ENCODE measurements at regions not wholly inside any gene's neighbourhood (a gene's known extent, or its start where the extent isn't known, plus 50 kb on each side); places are given as distances from the start of the nearest gene placed in this dataset.

- no peaks in the 10 kb centered on the region for H3K9me3 ChIP-seq (ENCODE audit: control insufficient read depth in 2 of 2, insufficient read depth in 1 of 2, low read depth in 1 of 2, low read length in 1 of 2)
- 87 to 90% (median 89%) methylated on average over 3 of the region's 3 CpGs for WGBS, 3 donors
These were observed 207.6 kb downstream of the SKIDA1 start for GRCh38 chr10:21317902-21318301.

GRCh38 chr10:21315645-21316220 is 209.7 kb downstream of the SKIDA1 start:
- Histone ChIP-seq H3K9me3 (ENCODE audit: control insufficient read depth in 2 of 2, insufficient read depth in 1 of 2, low read depth in 1 of 2, low read length in 1 of 2) (no peaks in the 10 kb centered on the region), H3K36me3 (ENCODE audit: control insufficient read depth in 3 of 3, insufficient read depth in 2 of 3, low read depth in 1 of 3, low read length in 3 of 3) (no peaks in the 10 kb centered on the region), H3K27me3 (ENCODE audit: control insufficient read depth in 3 of 3, insufficient read depth in 3 of 3, low read length in 3 of 3) (no peaks in the 10 kb centered on the region), H3K27ac (ENCODE audit: low read depth in 1 of 3, low read length in 2 of 3) (no peak overlapping the region), H3K4me1 (ENCODE audit: control insufficient read depth in 3 of 3, insufficient read depth in 2 of 3, low read depth in 1 of 3, low read length in 2 of 3) (no peaks in the 10 kb centered on the region), H3K4me3 (ENCODE audit: low read depth in 1 of 3, low read length in 3 of 3) (no peak overlapping the region)
- WGBS, 3 donors, result 34 to 46% (median 39%) methylated on average over 5 of the region's 5 CpGs
- FAIRE-seq, result no peak
- peak in 1 of 2 donors; percentile 13 for DNase-seq

More at GRCh38 chr10:21317902-21318301, 207.6 kb downstream of the SKIDA1 start:
- H3K4me1 ChIP-seq (ENCODE audit: control insufficient read depth in 3 of 3, insufficient read depth in 2 of 3, low read depth in 1 of 3, low read length in 2 of 3), result no peaks in the 10 kb centered on the region
- FAIRE-seq (no peak), DNase-seq (no peak)
- no peaks in the 10 kb centered on the region for H3K27me3 ChIP-seq (ENCODE audit: control insufficient read depth in 3 of 3, insufficient read depth in 3 of 3, low read length in 3 of 3)
- no peaks in the 10 kb centered on the region for H3K36me3 ChIP-seq (ENCODE audit: control insufficient read depth in 3 of 3, insufficient read depth in 2 of 3, low read depth in 1 of 3, low read length in 3 of 3)
- H3K27ac ChIP-seq (ENCODE audit: low read depth in 1 of 3, low read length in 2 of 3), result no peak overlapping the region
- no peak overlapping the region for H3K4me3 ChIP-seq (ENCODE audit: low read depth in 1 of 3, low read length in 3 of 3)

DNA sequence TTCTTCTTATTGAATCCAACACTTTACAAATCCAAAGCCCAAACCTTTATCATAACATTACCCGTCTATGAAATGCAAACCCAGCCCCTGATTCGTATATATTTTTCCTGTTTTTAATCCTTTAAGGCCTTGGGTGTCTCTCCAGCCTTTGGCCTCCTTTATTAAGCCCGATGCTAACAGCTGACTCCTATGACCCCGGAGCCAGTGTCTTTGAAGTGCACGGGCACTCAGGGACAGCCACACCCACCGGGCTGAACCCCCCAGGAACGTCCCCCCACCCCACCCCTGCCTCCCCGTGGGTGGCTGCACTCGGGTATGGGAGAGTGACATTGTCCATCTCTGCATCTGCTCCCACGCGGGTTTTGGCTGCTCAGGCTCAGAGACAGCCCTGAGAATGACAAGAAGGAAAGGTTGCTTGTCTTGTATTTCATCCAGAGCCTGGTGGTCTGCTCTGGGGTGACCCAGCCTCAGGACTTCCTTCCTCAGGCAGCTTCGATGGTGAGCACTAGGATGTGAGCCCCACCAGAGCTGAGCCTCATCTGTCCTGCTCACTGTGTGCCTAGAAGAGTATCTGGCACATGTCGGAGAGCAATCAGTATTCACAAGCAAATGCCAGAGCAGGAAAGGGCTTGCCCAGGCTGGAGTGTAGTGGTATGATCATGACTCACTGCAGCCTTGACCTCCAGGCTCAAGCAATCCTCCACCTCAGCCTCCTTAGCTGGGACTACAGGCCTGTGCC is 210.4 kb downstream of the SKIDA1 start:
- Histone ChIP-seq H3K36me3 (ENCODE audit: control insufficient read depth in 3 of 3, insufficient read depth in 2 of 3, low read depth in 1 of 3, low read length in 3 of 3) (no peaks in the 10 kb centered on the region), H3K27me3 (ENCODE audit: control insufficient read depth in 3 of 3, insufficient read depth in 3 of 3, low read length in 3 of 3) (no peaks in the 10 kb centered on the region), H3K27ac (ENCODE audit: low read depth in 1 of 3, low read length in 2 of 3) (no peak overlapping the region), H3K4me1 (ENCODE audit: control insufficient read depth in 3 of 3, insufficient read depth in 2 of 3, low read depth in 1 of 3, low read length in 2 of 3) (no peaks in the 10 kb centered on the region), H3K4me3 (ENCODE audit: low read depth in 1 of 3, low read length in 3 of 3) (no peak overlapping the region), H3K9me3 (ENCODE audit: control insufficient read depth in 2 of 2, insufficient read depth in 1 of 2, low read depth in 1 of 2, low read length in 1 of 2) (no peaks in the 10 kb centered on the region)
- 28 to 46% (median 44%) methylated on average over 13 of the region's 13 CpGs for WGBS, 3 donors
- no peak for DNase-seq
- FAIRE-seq, result no peak

- no peaks in the 10 kb centered on the region for H3K36me3 ChIP-seq (ENCODE audit: control insufficient read depth in 3 of 3, insufficient read depth in 2 of 3, low read depth in 1 of 3, low read length in 3 of 3)
- 54 to 65% (median 63%) methylated on average over 9 of the region's 9 CpGs for WGBS, 3 donors
- no peak for DNase-seq
- no peaks in the 10 kb centered on the region for H3K27me3 ChIP-seq (ENCODE audit: control insufficient read depth in 3 of 3, insufficient read depth in 3 of 3, low read length in 3 of 3)
- no peaks in the 10 kb centered on the region for H3K9me3 ChIP-seq (ENCODE audit: control insufficient read depth in 2 of 2, insufficient read depth in 1 of 2, low read depth in 1 of 2, low read length in 1 of 2)
- H3K4me1 ChIP-seq (ENCODE audit: control insufficient read depth in 3 of 3, insufficient read depth in 2 of 3, low read depth in 1 of 3, low read length in 2 of 3), result no peaks in the 10 kb centered on the region
- no peak overlapping the region for H3K4me3 ChIP-seq (ENCODE audit: low read depth in 1 of 3, low read length in 3 of 3)
- H3K27ac ChIP-seq (ENCODE audit: low read depth in 1 of 3, low read length in 2 of 3), result no peak overlapping the region
- FAIRE-seq, result no peak
These were observed 211.3 kb downstream of the SKIDA1 start for GRCh38 chr10:21314111-21314626.

DNA sequence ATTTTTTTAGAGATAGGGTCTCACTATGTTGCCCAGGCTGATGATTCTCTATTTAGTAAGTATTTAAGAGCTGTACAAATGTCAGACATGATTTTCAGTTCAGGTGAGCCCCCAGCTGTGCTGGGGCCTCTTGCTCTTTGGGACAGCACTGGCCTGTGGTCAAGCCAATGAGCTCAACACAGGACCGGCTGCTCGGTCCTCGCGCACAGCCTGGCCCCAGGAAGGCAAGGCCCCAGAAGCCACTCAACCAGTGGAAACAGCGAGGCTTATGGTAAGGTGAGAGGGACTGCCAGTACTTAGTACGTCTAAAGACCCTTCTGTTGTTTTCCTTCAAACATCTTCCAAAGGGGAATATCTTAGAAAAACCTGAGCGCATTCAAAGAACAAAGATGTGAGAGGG is 211.8 kb downstream of the SKIDA1 start:
- Histone ChIP-seq H3K36me3 (ENCODE audit: control insufficient read depth in 3 of 3, insufficient read depth in 2 of 3, low read depth in 1 of 3, low read length in 3 of 3) (no peaks in the 10 kb centered on the region), H3K4me3 (ENCODE audit: low read depth in 1 of 3, low read length in 3 of 3) (no peak overlapping the region), H3K27me3 (ENCODE audit: control insufficient read depth in 3 of 3, insufficient read depth in 3 of 3, low read length in 3 of 3) (no peaks in the 10 kb centered on the region), H3K9me3 (ENCODE audit: control insufficient read depth in 2 of 2, insufficient read depth in 1 of 2, low read depth in 1 of 2, low read length in 1 of 2) (no peaks in the 10 kb centered on the region), H3K27ac (ENCODE audit: low read depth in 1 of 3, low read length in 2 of 3) (no peak overlapping the region), H3K4me1 (ENCODE audit: control insufficient read depth in 3 of 3, insufficient read depth in 2 of 3, low read depth in 1 of 3, low read length in 2 of 3) (no peaks in the 10 kb centered on the region)
- DNase-seq (no peak), FAIRE-seq (no peak)
- 85 to 93% (median 86%) methylated on average over 7 of the region's 7 CpGs for WGBS, 3 donors

DNA sequence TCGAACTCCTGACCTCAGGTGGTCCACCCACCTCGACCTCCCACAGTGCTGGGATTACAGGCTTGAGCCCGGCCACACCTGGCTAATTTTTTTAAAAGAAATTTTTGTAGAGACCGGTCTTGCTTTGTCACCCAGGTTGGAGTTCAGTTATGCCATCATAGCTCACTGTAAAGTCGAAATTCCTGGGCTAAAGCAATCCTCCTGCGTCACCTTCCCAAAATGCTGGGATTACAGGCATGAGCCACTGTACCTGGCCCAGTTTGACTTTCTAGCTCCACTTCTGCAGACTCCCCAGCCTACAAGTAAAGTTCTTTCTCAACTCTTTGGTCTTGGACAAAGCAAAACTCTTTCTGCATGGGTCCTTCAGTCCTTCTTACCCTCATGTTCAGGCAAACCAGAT is 214.1 kb downstream of the SKIDA1 start:
- H3K9me3 ChIP-seq (ENCODE audit: control insufficient read depth in 2 of 2, insufficient read depth in 1 of 2, low read depth in 1 of 2, low read length in 1 of 2), result no peaks in the 10 kb centered on the region
- FAIRE-seq (no peak), DNase-seq (no peak)
- no peaks in the 10 kb centered on the region for H3K36me3 ChIP-seq (ENCODE audit: control insufficient read depth in 3 of 3, insufficient read depth in 2 of 3, low read depth in 1 of 3, low read length in 3 of 3)
- WGBS, 3 donors, result 74 to 92% (median 81%) methylated on average over 6 of the region's 6 CpGs
- no peaks in the 10 kb centered on the region for H3K27me3 ChIP-seq (ENCODE audit: control insufficient read depth in 3 of 3, insufficient read depth in 3 of 3, low read length in 3 of 3)
- H3K27ac ChIP-seq (ENCODE audit: low read depth in 1 of 3, low read length in 2 of 3), result no peak overlapping the region
- H3K4me3 ChIP-seq (ENCODE audit: low read depth in 1 of 3, low read length in 3 of 3), result no peak overlapping the region
- H3K4me1 ChIP-seq (ENCODE audit: control insufficient read depth in 3 of 3, insufficient read depth in 2 of 3, low read depth in 1 of 3, low read length in 2 of 3), result no peaks in the 10 kb centered on the region

DNA sequence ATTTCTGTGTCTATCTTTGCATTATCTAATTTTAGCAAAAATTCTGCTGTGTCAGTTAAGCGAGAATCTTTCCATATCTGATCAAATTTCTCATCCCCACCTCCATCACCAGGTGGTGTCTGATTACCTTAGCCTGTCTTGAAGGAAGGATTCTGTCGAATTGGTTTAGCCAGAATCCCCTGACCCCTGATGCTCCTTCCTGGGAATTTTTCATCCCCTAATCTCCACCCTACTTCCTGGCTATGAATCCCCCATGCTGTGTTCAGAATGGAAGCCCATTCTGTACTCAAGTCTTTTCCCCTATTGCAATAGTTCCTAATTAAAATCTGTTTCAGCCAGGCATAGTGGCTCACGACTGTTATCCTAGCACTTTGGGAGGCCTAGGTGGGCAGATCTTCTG is 216.1 kb downstream of the SKIDA1 start:
- no peak for FAIRE-seq
- no peaks in the 10 kb centered on the region for H3K36me3 ChIP-seq (ENCODE audit: control insufficient read depth in 3 of 3, insufficient read depth in 2 of 3, low read depth in 1 of 3, low read length in 3 of 3)
- WGBS, 3 donors, result 59 to 68% (median 61%) methylated on average over 3 of the region's 3 CpGs

GRCh38 chr10:21308946-21309345 is 216.5 kb downstream of the SKIDA1 start:
- FAIRE-seq (no peak), DNase-seq (no peak)
- no peak overlapping the region for H3K4me3 ChIP-seq (ENCODE audit: low read depth in 1 of 3, low read length in 3 of 3)
- WGBS, 3 donors, result 69 to 77% (median 72%) methylated on average over 4 of the region's 4 CpGs
- no peaks in the 10 kb centered on the region for H3K36me3 ChIP-seq (ENCODE audit: control insufficient read depth in 3 of 3, insufficient read depth in 2 of 3, low read depth in 1 of 3, low read length in 3 of 3)
- H3K27me3 ChIP-seq (ENCODE audit: control insufficient read depth in 3 of 3, insufficient read depth in 3 of 3, low read length in 3 of 3), result no peaks in the 10 kb centered on the region
- H3K4me1 ChIP-seq (ENCODE audit: control insufficient read depth in 3 of 3, insufficient read depth in 2 of 3, low read depth in 1 of 3, low read length in 2 of 3), result no peaks in the 10 kb centered on the region
- no peaks in the 10 kb centered on the region for H3K9me3 ChIP-seq (ENCODE audit: control insufficient read depth in 2 of 2, insufficient read depth in 1 of 2, low read depth in 1 of 2, low read length in 1 of 2)
- no peak overlapping the region for H3K27ac ChIP-seq (ENCODE audit: low read depth in 1 of 3, low read length in 2 of 3)

More for the DNA sequence above, 216.1 kb downstream of the SKIDA1 start:
- DNase-seq, result no peak
- no peak overlapping the region for H3K27ac ChIP-seq (ENCODE audit: low read depth in 1 of 3, low read length in 2 of 3)
- no peaks in the 10 kb centered on the region for H3K9me3 ChIP-seq (ENCODE audit: control insufficient read depth in 2 of 2, insufficient read depth in 1 of 2, low read depth in 1 of 2, low read length in 1 of 2)
- H3K4me3 ChIP-seq (ENCODE audit: low read depth in 1 of 3, low read length in 3 of 3), result no peak overlapping the region
- no peaks in the 10 kb centered on the region for H3K27me3 ChIP-seq (ENCODE audit: control insufficient read depth in 3 of 3, insufficient read depth in 3 of 3, low read length in 3 of 3)
- H3K4me1 ChIP-seq (ENCODE audit: control insufficient read depth in 3 of 3, insufficient read depth in 2 of 3, low read depth in 1 of 3, low read length in 2 of 3), result no peaks in the 10 kb centered on the region

Data from small intestine (tissue), 7 donors.